B cell (primary cell): ENCODE measurements at regions not wholly inside any gene's neighbourhood (a gene's known extent, or its start where the extent isn't known, plus 50 kb on each side); places are given as distances from the start of the nearest gene placed in this dataset.

Experiments
- ATAC-seq: fragments of 200-7000 bp; cut with Tn5 transposase; one replicate; pipeline ENCODE4 v1.10.0; 2021; ENCODE audit warnings: low read depth, mild to moderate bottlenecking, moderate number of reproducible peaks, moderate library complexity
- CTCF ChIA-PET: fragments of 350-600 bp; sonication (Branson Sonifier 250); formaldehyde crosslinking; loops from one replicate; lab custom pipeline; 2021; ENCODE audit warnings: antibody characterized with exemption, inconsistent platforms; lab: Charles Lee
- POLR2A ChIA-PET: fragments of 350-600 bp; sonication (Branson Sonifier 250); formaldehyde crosslinking; loops from one replicate; lab custom pipeline; 2021; ENCODE audit warnings: antibody characterized with exemption; lab: Charles Lee
- DNase-seq: peaks from one replicate; pipeline ENCODE4 v3.0.0; 2013
- H2AFZ ChIP-seq: 2 replicates; pipeline ENCODE4 v1.6.1; 2012; ENCODE audit warnings: mild to moderate bottlenecking, low read depth, low read length; ENCODE audit not compliant: insufficient read depth, poor library complexity, severe bottlenecking
- H3K27ac ChIP-seq, 2 donors: 1 replicate in 1 of 2; 2 replicates in 1 of 2; pipeline ENCODE4 v1.5.1; 2012 to 2013; ENCODE audit warnings: low read length in 2 of 2, mild to moderate bottlenecking in 2 of 2, moderate library complexity in 1 of 2
- H3K27me3 ChIP-seq, 4 experiments: fragments of 200-600 bp in 1 of 4; sonication (generic) in 1 of 4; replicated peaks in 1 of 4; 1 replicate in 2 of 4; 2 replicates in 2 of 4; pipeline versions ENCODE4 v1.6.1 to v1.7.0; 2013 to 2016; ENCODE audit warnings: low read length in 3 of 4, mild to moderate bottlenecking in 2 of 4, mixed read lengths in 1 of 4, moderate library complexity in 1 of 4; ENCODE audit not compliant: insufficient read depth in 4 of 4, control insufficient read depth in 3 of 4; ENCODE audit errors: control extremely low read depth in 1 of 4
- H3K36me3 ChIP-seq, 2 experiments: replicated peaks in 1 of 2; 1 replicate in 1 of 2; 2 replicates in 1 of 2; pipeline versions ENCODE4 v1.6.1 to v1.7.1; 2013; ENCODE audit warnings: low read length in 1 of 2; ENCODE audit not compliant: insufficient read depth in 2 of 2, control insufficient read depth in 1 of 2; ENCODE audit errors: control extremely low read depth in 1 of 2, extremely low read depth in 1 of 2
- H3K4me1 ChIP-seq, 2 donors: fragments of 200-600 bp in 1 of 2; sonication (generic) in 1 of 2; 1 replicate in 1 of 2; 2 replicates in 1 of 2; pipeline versions ENCODE4 v1.5.1 to v1.6.1; 2013 to 2017; ENCODE audit warnings: low read length in 2 of 2; ENCODE audit not compliant: control insufficient read depth in 2 of 2, insufficient read depth in 2 of 2
- H3K4me2 ChIP-seq: replicated peaks from 2 replicates; pipeline ENCODE3; 2012; ENCODE audit warnings: mild to moderate bottlenecking, low read depth, low read length; ENCODE audit not compliant: poor library complexity, severe bottlenecking
- H3K4me3 ChIP-seq, 5 experiments: fragments of 200-600 bp in 1 of 5; sonication (generic) in 1 of 5; 1 replicate in 3 of 5; 2 replicates in 2 of 5; pipeline versions ENCODE4 v1.5.1 to v1.7.0; 2011 to 2016; ENCODE audit warnings: low read length in 4 of 5, mild to moderate bottlenecking in 4 of 5, low read depth in 2 of 5, control low read depth in 1 of 5, moderate library complexity in 1 of 5; ENCODE audit not compliant: insufficient read depth in 1 of 5; ENCODE audit errors: control extremely low read depth in 1 of 5, extremely low read depth in 1 of 5
- H3K79me2 ChIP-seq: fragments of 200-600 bp; sonication (generic); one replicate; pipeline ENCODE4 v1.6.0; 2016; ENCODE audit warnings: low read length; ENCODE audit not compliant: control insufficient read depth, insufficient read depth
- H3K9ac ChIP-seq: fragments of 200-600 bp; sonication (generic); 2 replicates; pipeline ENCODE4 v1.6.1; 2017; ENCODE audit warnings: mild to moderate bottlenecking, low read length, moderate library complexity
- H3K9me3 ChIP-seq, 3 donors: one replicate each; pipeline versions ENCODE4 v1.6.1 to v1.7.1; 2013; ENCODE audit warnings: low read length in 2 of 3; ENCODE audit not compliant: control insufficient read depth in 2 of 3, insufficient read depth in 1 of 3; ENCODE audit errors: control extremely low read depth in 1 of 3
- H4K20me1 ChIP-seq: 2 replicates; pipeline ENCODE4 v1.6.0; 2012; ENCODE audit warnings: mild to moderate bottlenecking, low read length; ENCODE audit not compliant: insufficient read depth, control insufficient read depth, poor library complexity, severe bottlenecking
- H3K27ac Mint-ChIP-seq: one replicate; pipeline ENCODE4 v1.8.0; 2021; ENCODE audit warnings: mixed read lengths
- H3K27me3 Mint-ChIP-seq: one replicate; pipeline ENCODE4 v1.8.0; 2021; ENCODE audit warnings: mixed read lengths
- H3K4me1 Mint-ChIP-seq: one replicate; pipeline ENCODE4 v1.8.0; 2021; ENCODE audit warnings: mixed read lengths
- H3K4me3 Mint-ChIP-seq: one replicate; pipeline ENCODE4 v1.8.0; 2021; ENCODE audit warnings: mixed read lengths
- H3K9me3 Mint-ChIP-seq: one replicate; pipeline ENCODE4 v1.8.0; 2022; ENCODE audit warnings: mixed read lengths; ENCODE audit not compliant: insufficient read depth
- CTCF ChIP-seq: fragments of 200-600 bp; IDR thresholded peaks from one replicate; pipeline ENCODE4 v1.8.0; 2022; ENCODE audit warnings: antibody characterized with exemption, mild to moderate bottlenecking
- EZH2 ChIP-seq: IDR thresholded peaks from 2 replicates; pipeline ENCODE4 v1.6.1; 2012; ENCODE audit warnings: borderline replicate concordance, low read depth, mild to moderate bottlenecking, moderate library complexity, low read length; ENCODE audit not compliant: insufficient read depth, poor library complexity, severe bottlenecking
- WGBS: methylation state at CpG from one replicate; pipeline ENCODE4 v1.1.5; 2013; ENCODE audit warnings: missing lambda C conversion rate; ENCODE audit not compliant: insufficient coverage; 5-methylcytosine and 5-hydroxymethylcytosine counted together
- intact Hi-C: fragments of 100-400 bp; cut with micrococcal nuclease; formaldehyde crosslinking; loops from one replicate; pipeline ENCODE4 v1.10.0; 2022

DNA sequence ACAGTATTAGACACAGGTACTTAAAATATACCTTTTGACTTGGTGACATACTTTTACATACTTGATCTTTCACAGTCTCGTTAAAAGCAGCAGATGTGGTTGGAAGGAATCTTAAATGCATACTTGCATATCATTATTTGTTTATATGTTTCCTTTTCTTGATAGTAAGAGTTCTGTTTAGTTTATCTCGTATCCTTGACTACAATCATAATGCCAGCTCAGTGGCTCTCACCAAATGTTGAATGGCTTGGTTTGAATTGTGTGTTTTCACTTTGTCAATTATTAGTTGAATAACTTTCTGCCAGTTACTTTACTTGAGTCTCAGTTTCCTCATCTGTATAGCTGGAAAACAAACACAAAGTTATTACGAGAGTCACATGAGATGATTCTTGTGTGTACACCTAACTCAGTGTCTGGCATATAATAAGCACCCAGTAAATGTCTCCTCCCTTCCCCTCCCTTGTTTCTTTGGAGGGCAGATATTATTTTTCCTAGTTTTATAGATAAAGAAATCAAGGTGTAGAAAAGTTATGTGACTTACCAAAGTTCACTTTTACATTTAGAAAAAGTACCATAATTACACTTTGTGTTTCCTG lies 131.6 kb upstream of the IVNS1ABP start:
- intact Hi-C loops = no loop called here
- H3K27me3 Mint-ChIP-seq = no peaks in the 10 kb centered on the region
- no peak overlapping the region for H3K4me3 Mint-ChIP-seq
- no peaks in the 10 kb centered on the region for H3K9me3 Mint-ChIP-seq
- no peaks in the 10 kb centered on the region for H3K9me3 ChIP-seq
- no peak overlapping the region for H3K4me2 ChIP-seq
- no CpG with 5 or more reads among the region's 3 CpGs for WGBS
- no peak overlapping the region for H3K4me3 ChIP-seq
- H3K79me2 ChIP-seq = no peaks in the 10 kb centered on the region
- TF ChIP-seq EZH2 (no peak), CTCF (no peak)
- CTCF ChIA-PET = no interaction called here
- no peaks in the 10 kb centered on the region for H3K4me1 ChIP-seq
- H2AFZ ChIP-seq = no peak overlapping the region
- ATAC-seq (no peak), DNase-seq (no peak)
- no peak overlapping the region for H3K9ac ChIP-seq
- POLR2A ChIA-PET = no interaction called here
- no peaks in the 10 kb centered on the region for H3K27me3 ChIP-seq
- H3K4me1 Mint-ChIP-seq = no peaks in the 10 kb centered on the region
- no peak overlapping the region for H3K27ac ChIP-seq
- no peaks in the 10 kb centered on the region for H3K36me3 ChIP-seq
- H3K27ac Mint-ChIP-seq = no peak overlapping the region
- no peaks in the 10 kb centered on the region for H4K20me1 ChIP-seq

- Histone ChIP-seq H3K27me3 (no peaks in the 10 kb centered on the region), H3K9me3 (no peaks in the 10 kb centered on the region), H4K20me1 (no peaks in the 10 kb centered on the region), H2AFZ (no peak overlapping the region), H3K27ac (no peak overlapping the region), H3K36me3 (no peaks in the 10 kb centered on the region), H3K4me1 (no peaks in the 10 kb centered on the region), H3K4me3 (no peak overlapping the region), H3K9ac (no peak overlapping the region), H3K79me2 (no peaks in the 10 kb centered on the region), H3K4me2 (no peak overlapping the region)
- Mint-ChIP-seq H3K9me3 (no peaks in the 10 kb centered on the region), H3K4me3 (no peak overlapping the region), H3K27me3 (no peaks in the 10 kb centered on the region), H3K4me1 (no peaks in the 10 kb centered on the region), H3K27ac (no peak overlapping the region)
- no peak for DNase-seq
- no peak for ATAC-seq
- TF ChIP-seq CTCF (no peak), EZH2 (no peak)
- POLR2A ChIA-PET = no interaction called here
- CTCF ChIA-PET = interaction anchor here (0.7 to 1.3 kb wide), 3 partner anchors 9 to 98 kb away, joined by 3 read pairs; no protein-coding TSS in a partner anchor
- intact Hi-C loops = no loop called here
Observed at GRCh38 chr1:185446131-185446530, 129.1 kb upstream of the IVNS1ABP start.
